Stimulated activated naive CD4-positive, alpha-beta T cell treated with Interleukin-2 at 50 U/mL for 16 hours (primary cell): ENCODE measurements at regions not wholly inside any gene's neighbourhood (a gene's known extent, or its start where the extent isn't known, plus 50 kb on each side); places are given as distances from the start of the nearest gene placed in this dataset.

Source experiments
- DNase-seq: peaks from one replicate; lab custom pipeline; 2025; lab: John Stamatoyannopoulos, UW

DNA sequence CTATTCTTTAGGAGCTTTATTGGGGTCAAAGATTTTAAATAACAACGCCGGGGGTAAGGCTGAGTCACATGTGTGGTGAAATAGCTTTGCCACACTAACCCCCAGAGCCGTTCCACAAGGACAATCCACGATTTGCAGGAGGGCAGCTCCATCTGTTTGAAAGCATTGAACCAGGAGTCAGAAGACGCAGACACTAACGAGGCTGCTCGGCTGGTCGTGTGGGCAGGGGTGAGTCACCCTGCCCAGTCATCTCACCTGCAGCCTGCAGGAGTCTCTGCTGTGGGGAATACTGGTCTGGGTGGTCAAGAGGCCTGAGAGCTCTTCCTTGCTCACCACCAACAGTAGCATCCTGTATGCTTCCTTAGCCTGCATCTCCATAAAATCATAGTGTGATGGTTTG lies 149.2 kb upstream of the NCK2 start:
- DNase-seq = no peak

DNA sequence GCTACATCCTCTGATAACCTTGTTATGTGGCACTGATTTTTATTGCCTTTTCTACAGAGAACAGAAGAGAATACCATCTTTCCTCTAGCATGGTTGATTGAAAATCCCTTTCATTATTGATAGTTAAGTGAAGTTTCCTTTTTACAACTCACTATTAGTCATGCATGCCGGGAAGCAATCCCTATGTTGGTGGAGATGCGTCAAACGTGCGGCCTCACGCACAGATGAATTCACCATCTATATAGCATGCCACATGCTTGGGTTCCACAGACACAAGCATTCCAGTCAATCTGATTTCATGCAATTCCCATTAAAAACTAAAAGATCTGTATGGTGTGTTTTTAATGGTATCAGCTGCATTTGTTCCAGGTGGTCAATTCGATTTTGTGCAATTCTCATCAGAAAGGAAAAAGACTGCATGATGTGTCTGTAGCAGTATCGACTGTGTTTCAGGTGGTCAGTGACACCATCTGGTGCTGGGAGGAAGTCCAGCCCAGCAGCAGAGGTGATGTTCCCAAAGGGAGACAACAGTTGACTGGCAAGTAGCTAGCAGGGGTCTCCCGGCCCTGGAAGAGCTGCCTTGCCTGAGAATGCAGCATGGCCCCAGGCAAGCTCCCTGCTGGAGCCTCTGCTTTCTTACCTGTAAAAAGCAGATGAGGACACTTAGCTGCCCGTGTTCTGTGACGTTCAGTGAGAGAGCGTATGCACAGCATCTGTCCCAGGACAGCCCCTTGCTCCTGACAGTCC lies 151.3 kb upstream of the NCK2 start:
- no peak for DNase-seq

DNA sequence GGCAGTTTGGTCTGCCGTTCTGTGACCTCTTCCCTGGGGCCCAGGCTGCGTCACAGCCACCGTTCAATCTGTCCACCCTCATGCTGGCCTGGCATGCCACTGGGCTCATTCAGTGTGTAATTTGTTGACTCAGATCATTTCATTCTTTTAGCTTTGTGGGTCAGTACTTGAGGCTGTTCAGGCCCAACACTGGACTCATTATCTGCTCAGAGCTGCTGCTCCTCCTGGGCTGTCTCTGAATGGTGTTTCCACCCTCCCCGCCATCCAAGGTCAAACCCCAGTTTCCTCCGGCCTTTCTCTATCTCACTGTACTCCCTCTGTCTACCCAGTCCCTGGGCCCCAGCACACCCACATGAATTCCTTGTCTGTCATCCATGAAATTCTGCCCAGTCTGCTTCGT lies 152.4 kb upstream of the NCK2 start:
- DNase-seq = no peak

- no peak for DNase-seq
Measured at GRCh38 chr2:105590780-105591660, 153.7 kb upstream of the NCK2 start.

DNA sequence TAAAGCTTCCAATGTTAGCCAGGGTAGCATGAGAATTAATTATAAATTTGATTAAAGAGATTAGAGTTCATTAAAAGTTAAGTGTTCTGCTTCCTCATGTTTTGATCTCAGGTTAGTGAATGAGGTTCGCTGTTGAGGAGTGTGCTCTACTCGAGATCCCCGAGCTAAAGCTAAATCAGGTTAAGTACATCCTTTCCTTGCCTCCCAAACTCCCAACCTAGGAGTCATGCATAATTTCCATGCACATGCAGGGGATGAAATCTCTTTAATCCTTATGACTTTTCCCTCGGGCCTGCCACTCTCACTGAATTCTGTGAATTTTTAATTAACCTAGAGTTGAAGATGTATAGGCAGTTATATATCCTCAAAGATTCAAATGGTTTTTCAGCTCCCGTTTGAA lies 156.1 kb upstream of the NCK2 start:
- DNase-seq = no peak

- DNase-seq = no peak
Measured at GRCh38 chr2:105587637-105588036, 157.1 kb upstream of the NCK2 start.

DNA sequence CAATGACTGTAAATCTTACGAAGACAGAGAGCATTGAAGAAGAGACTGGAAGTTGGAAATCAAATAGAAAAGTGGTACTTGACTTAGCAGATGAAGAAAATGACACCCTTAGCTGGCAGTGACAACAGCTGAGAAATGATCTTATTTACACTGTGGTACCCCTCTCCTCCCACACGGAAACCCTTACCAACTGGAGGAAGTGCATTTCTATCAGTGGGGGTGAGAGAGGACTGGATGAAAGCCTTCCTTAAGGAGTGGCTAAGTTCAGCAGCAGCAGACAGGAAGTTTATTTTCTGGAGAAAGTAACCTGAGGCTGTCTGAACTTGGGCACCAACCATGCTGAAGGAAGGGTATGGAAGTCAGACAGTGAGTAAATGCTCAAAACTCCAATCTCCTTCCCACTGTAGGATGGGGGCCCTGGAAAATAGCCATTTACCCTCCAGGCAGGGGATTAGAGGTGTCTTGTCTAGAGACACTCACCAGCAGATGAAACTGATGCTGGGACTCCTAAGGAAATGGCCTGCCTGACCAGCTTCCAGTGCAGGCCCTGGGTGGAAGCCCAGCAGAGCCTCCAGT lies 160.2 kb upstream of the NCK2 start:
- DNase-seq = no peak

- no peak for DNase-seq
Measured at GRCh38 chr2:105582952-105583660, 161.6 kb upstream of the NCK2 start.

DNA sequence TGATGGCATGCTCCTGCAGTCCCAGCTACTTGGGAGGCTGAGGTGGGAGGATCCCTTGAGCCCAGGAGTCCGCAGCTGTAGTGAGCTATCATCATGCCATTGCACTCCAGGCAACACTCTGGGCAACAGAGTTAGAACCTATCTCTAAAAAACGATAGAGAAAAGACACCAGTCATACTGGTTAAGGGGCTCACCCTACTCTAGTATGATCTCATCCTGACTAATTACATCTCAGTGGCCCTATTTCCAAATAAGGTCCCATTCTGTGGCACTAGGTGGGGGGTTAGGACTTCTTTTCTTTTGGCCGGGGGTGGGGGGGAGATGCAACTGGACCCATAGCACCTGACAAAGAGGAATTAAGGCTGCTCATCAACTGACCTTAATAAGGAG lies 163.2 kb upstream of the NCK2 start:
- no peak for DNase-seq

- DNase-seq = no peak
Measured at GRCh38 chr2:105580870-105581554, 163.7 kb upstream of the NCK2 start.

DNA sequence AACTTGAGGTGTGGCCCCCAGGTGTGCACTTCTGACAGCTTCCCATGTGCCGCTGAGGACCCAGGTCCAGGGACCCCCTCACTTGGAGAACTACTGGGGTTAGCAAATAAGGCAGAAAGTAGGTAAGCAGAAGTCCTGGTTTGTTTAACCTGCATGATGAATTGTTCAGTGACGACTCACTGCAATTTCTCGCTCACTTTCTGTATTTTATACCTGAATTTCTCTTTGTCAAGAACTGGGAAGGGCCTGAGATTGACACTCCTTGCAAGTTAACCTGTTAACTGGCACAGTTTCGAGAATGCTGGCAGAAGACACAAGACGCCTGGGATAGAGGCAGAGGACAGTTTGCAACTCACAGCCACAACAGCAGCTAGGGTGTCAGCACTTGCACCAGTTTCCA lies 164.5 kb upstream of the NCK2 start:
- no peak for DNase-seq

- no peak for DNase-seq
Measured at GRCh38 chr2:105578166-105578565, 166.5 kb upstream of the NCK2 start.

GRCh38 chr2:105577762-105578161 lies 166.9 kb upstream of the NCK2 start:
- no peak for DNase-seq

GRCh38 chr2:105576440-105577241 lies 168.1 kb upstream of the NCK2 start:
- no peak for DNase-seq

DNA sequence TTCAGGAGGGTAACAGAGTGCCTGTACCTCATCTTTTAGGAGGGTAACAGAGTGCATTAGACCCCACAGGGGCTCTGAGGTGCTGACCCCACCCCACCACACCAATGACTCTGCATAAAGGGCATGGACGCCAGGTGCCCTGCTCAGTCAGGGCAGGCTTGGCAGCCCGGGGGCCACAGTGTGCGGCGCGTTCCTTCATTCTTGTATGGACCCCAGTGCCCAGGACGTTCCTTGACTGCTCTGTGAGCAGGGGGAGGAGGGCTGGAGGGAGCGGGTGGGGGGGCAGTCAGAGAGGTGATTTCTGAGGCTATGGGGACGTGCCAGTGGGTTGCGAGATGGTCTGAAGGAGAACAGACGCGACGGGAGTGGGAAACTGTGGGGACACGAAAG lies 168.7 kb upstream of the NCK2 start:
- DNase-seq = no peak

GRCh38 chr2:105575499-105576025 lies 169.2 kb upstream of the NCK2 start:
- DNase-seq = no peak

DNA sequence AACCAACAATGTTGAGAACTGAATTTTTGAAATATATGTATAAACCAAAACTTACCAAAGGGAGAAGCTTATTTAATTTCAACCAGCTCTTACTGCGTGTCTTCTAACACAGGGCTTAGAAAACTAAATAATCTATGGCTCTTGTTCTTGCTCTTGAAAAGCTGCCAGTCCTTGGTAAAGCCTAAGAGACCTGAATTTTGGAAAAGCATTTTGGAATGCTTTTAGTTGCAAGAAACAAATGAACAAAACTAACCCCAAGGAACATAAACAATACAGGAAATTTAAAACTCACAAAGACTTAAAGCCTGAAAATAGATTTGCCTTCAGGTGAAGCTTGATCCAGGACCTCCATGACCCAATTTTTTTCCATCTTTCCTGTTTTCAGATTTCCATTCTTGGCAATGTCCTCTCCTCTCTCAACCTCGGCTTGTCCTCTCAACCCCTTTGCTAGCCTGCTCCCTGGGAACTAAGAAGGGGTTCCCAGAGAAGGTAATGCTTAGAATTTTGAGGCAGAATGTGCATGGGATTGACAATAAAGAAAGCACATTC lies 169.8 kb upstream of the NCK2 start:
- no peak for DNase-seq

GRCh38 chr2:105573910-105574655 lies 170.6 kb upstream of the NCK2 start:
- no peak for DNase-seq

DNA sequence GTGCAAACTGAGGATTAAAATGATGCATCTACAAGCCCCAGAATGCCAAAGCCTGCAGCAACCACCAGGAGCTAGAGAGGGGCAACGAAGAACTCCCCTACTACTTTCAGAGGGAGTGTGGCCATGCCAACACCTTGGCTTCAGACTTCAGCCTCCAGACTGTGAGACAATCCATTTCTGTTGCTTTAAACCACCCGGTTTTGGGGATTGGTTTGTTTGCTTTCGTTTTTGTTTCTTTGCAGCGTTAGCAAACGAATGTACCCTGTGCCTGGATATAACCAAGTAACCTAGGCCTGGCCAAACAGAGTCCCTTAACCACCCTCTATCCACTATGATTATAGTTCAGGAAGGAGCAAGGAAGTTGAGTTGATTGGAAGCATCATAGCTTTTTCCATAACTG lies 171.2 kb upstream of the NCK2 start:
- DNase-seq = no peak
